GM12878 (cell line): ENCODE measurements at regions not wholly inside any gene's neighbourhood (a gene's known extent, or its start where the extent isn't known, plus 50 kb on each side); places are given as distances from the start of the nearest gene placed in this dataset.
A peak's percentile ranks its signal among the peaks of the same experiment; 100 is the strongest.

ENCODE experiments used
- CBFB ChIP-seq: IDR thresholded peaks from 2 replicates; pipeline ENCODE4 v1.6.1; 2016; ENCODE audit warnings: antibody characterized with exemption, low read depth
- CTCF ChIP-seq, 3 experiments: IDR thresholded peaks in 2 of 3; conservative IDR thresholded peaks in 1 of 3; 2 replicates each; pipeline ENCODE4 v1.5.1; 2011; ENCODE audit warnings: low read depth in 3 of 3, low read length in 3 of 3, mild to moderate bottlenecking in 3 of 3, control low read depth in 2 of 3, moderate library complexity in 2 of 3, inconsistent platforms in 1 of 3, mixed read lengths in 1 of 3; ENCODE audit not compliant: control insufficient read depth in 2 of 3, insufficient read depth in 1 of 3; ENCODE audit errors: extremely low read depth in 1 of 3
- JUND ChIP-seq: IDR thresholded peaks from 2 replicates; pipeline ENCODE4 v1.6.1; 2012; ENCODE audit warnings: low read depth, mild to moderate bottlenecking, low read length, improper control_type of control experiment, moderate library complexity
- MAX ChIP-seq: IDR thresholded peaks from 2 replicates; pipeline ENCODE4 v1.6.1; 2012; ENCODE audit warnings: low read depth, low read length, improper control_type of control experiment
- POLR2A ChIP-seq: IDR thresholded peaks from 2 replicates; pipeline ENCODE4 v1.6.1; 2011; ENCODE audit warnings: low read depth, mild to moderate bottlenecking, low read length
- RBBP5 ChIP-seq: fragments of 200-600 bp; sonication (generic); conservative IDR thresholded peaks from 2 replicates; pipeline ENCODE4 v1.6.1; 2016
- SIX5 ChIP-seq: IDR thresholded peaks from 2 replicates; pipeline ENCODE4 v1.6.1; 2011; ENCODE audit warnings: mild to moderate bottlenecking, low read depth, low read length, moderate library complexity; ENCODE audit not compliant: severe bottlenecking
- SREBF1 ChIP-seq: IDR thresholded peaks from 2 replicates; pipeline ENCODE4 v1.6.1; 2012; ENCODE audit warnings: mild to moderate bottlenecking, low read length
- USF2 ChIP-seq: IDR thresholded peaks from 2 replicates; pipeline ENCODE4 v1.6.1; 2011; ENCODE audit warnings: low read depth, low read length, improper control_type of control experiment, borderline replicate concordance
- ZNF24 ChIP-seq: fragments of 450-650 bp; IDR thresholded peaks from 2 replicates; pipeline ENCODE4 v1.6.1; 2017; ENCODE audit warnings: antibody characterized with exemption, mild to moderate bottlenecking

- TF ChIP-seq SREBF1 (no peak), MAX (no peak), USF2 (no peak), CTCF (IDR thresholded peaks at IDR 0.05 in 2 of 3, conservative IDR thresholded peaks at IDR 0.05 in 1 of 3; ENCODE audit: control insufficient read depth in 2 of 3, extremely low read depth in 1 of 3, insufficient read depth in 1 of 3, low read depth in 3 of 3, low read length in 3 of 3) (0 out of 6 replicates have a peak, but pooled peaks of 1 of the 3 experiments have one; percentile 12), JUND (no peak), ZNF24 (no peak), POLR2A (no peak), SIX5 (no peak), RBBP5 (no peak), CBFB (no peak)
These were observed 215.2 kb upstream of the BCHE start for GRCh38 chr3:166052440-166052839.
